Liver (tissue), 3 donors: ENCODE measurements at regions not wholly inside any gene's neighbourhood (a gene's known extent, or its start where the extent isn't known, plus 50 kb on each side); places are given as distances from the start of the nearest gene placed in this dataset.

Source experiments
- ATF3 ChIP-seq: IDR thresholded peaks from 2 replicates; pipeline ENCODE4 v1.6.1; 2016; ENCODE audit warnings: antibody characterized with exemption
- CTCF ChIP-seq: fragments of 150-350 bp; IDR thresholded peaks from 2 replicates; pipeline ENCODE4 v1.5.1; 2017; ENCODE audit warnings: improper control_type of control experiment, low read depth, low read length; ENCODE audit not compliant: missing input control
- FOXA1 ChIP-seq: IDR thresholded peaks from 2 replicates; pipeline ENCODE4 v1.6.1; 2016; ENCODE audit warnings: antibody characterized with exemption
- JUND ChIP-seq, 2 donors: IDR thresholded peaks; 2 replicates each; pipeline ENCODE4 v1.6.1; 2016; ENCODE audit warnings: antibody characterized with exemption in 2 of 2
- MAX ChIP-seq: IDR thresholded peaks from 2 replicates; pipeline ENCODE4 v1.6.1; 2016; ENCODE audit warnings: antibody characterized with exemption
- NR2F2 ChIP-seq: IDR thresholded peaks from 2 replicates; pipeline ENCODE4 v1.6.1; 2016; ENCODE audit warnings: antibody characterized with exemption
- RAD21 ChIP-seq, 2 donors: IDR thresholded peaks; 2 replicates each; pipeline ENCODE4 v1.6.1; 2016; ENCODE audit warnings: antibody characterized with exemption in 2 of 2, mild to moderate bottlenecking in 2 of 2
- REST ChIP-seq: IDR thresholded peaks from 2 replicates; pipeline ENCODE4 v1.6.1; 2016; ENCODE audit warnings: antibody characterized with exemption, mild to moderate bottlenecking
- TAF1 ChIP-seq: conservative IDR thresholded peaks from 2 replicates; pipeline ENCODE4 v1.6.1; 2016; ENCODE audit warnings: antibody characterized with exemption, mild to moderate bottlenecking
- ZBTB33 ChIP-seq: IDR thresholded peaks from 2 replicates; pipeline ENCODE4 v1.6.1; 2016; ENCODE audit warnings: antibody characterized with exemption
- donor health status: healthy.
- donor health status: healthy.

GRCh38 chr6:14375930-14376329 is 258.4 kb downstream of the CD83 start:
- TF ChIP-seq REST (no peak), RAD21 (IDR thresholded peaks at IDR 0.05) (no peak), CTCF (no peak), JUND (IDR thresholded peaks at IDR 0.05) (no peak), ZBTB33 (no peak), FOXA1 (no peak), MAX (no peak), NR2F2 (no peak), ATF3 (no peak), TAF1 (no peak)
